Memory B cell (primary cell): ENCODE measurements at regions not wholly inside any gene's neighbourhood (a gene's known extent, or its start where the extent isn't known, plus 50 kb on each side); places are given as distances from the start of the nearest gene placed in this dataset.
"Not testable (repeated sequence)": the region's sequence is repeated elsewhere in the genome, so short reads cannot be mapped to it uniquely, and the experiment has no call there.

ENCODE experiments used
- ATAC-seq: fragments of 150-1000 bp; cut with Tn5 transposase; 2 replicates; pipeline ENCODE4 v1.10.0; 2021; ENCODE audit warnings: low read depth, mild to moderate bottlenecking, moderate library complexity
- DNase-seq, 2 donors: peaks; one replicate each; pipeline ENCODE4 v3.0.0; 2022; ENCODE audit warnings: low spot score in 2 of 2
- H3K27ac Mint-ChIP-seq: one replicate; pipeline ENCODE4 v1.8.0; 2022; ENCODE audit warnings: mild to moderate bottlenecking, moderate library complexity, mixed read lengths
- H3K27me3 Mint-ChIP-seq: one replicate; pipeline ENCODE4 v1.8.0; 2022; ENCODE audit warnings: mixed read lengths
- H3K36me3 Mint-ChIP-seq: one replicate; pipeline ENCODE4 v1.8.0; 2022; ENCODE audit warnings: mild to moderate bottlenecking, mixed read lengths
- H3K4me1 Mint-ChIP-seq: one replicate; pipeline ENCODE4 v1.8.0; 2022; ENCODE audit warnings: mixed read lengths
- H3K4me3 Mint-ChIP-seq: one replicate; pipeline ENCODE4 v1.8.0; 2022; ENCODE audit warnings: mild to moderate bottlenecking, moderate library complexity, mixed read lengths
- H3K9me3 Mint-ChIP-seq: one replicate; pipeline ENCODE4 v1.8.0; 2022; ENCODE audit warnings: mixed read lengths

- Mint-ChIP-seq H3K27me3 (no peaks in the 10 kb centered on the region), H3K4me1 (no peaks in the 10 kb centered on the region), H3K27ac (no peak overlapping the region), H3K36me3 (no peaks in the 10 kb centered on the region), H3K9me3 (peaks cover 14% of the 10 kb centered on the region), H3K4me3 (no peak overlapping the region)
- no peak for DNase-seq
- ATAC-seq, result no peak
These were observed 1328.7 kb upstream of the NXPH2 start for GRCh38 chr2:140108706-140109475.

GRCh38 chr2:140091926-140092325, 1311.7 kb upstream of the NXPH2 start:
- H3K27me3 Mint-ChIP-seq, result no peaks in the 10 kb centered on the region

DNA sequence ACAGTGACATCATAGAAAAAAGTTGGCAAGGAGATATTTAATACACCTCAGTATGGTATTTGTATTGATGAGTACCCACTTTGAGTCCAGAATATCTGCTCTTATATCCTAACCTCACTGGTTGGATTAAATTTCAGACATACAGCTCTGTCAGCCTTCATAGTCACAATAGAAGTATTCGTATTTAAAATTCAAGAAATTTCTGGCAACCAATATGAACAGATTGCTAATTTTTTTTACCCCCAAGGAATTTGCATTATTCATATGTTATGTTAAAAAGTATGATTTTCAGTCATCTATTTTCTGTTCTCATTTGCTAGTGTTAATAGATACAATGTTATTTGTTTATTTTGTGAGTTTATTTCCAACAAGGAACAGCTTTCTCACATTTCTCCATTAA, 1306.8 kb upstream of the NXPH2 start:
- H3K36me3 Mint-ChIP-seq, result no peaks in the 10 kb centered on the region
- DNase-seq (no peak), ATAC-seq (no peak)
- no peaks in the 10 kb centered on the region for H3K27me3 Mint-ChIP-seq
- no peaks in the 10 kb centered on the region for H3K4me1 Mint-ChIP-seq
- peaks cover 1% of the 10 kb centered on the region for H3K9me3 Mint-ChIP-seq
- no peak overlapping the region for H3K27ac Mint-ChIP-seq
- H3K4me3 Mint-ChIP-seq, result no peak overlapping the region

More at GRCh38 chr2:140091926-140092325, 1311.7 kb upstream of the NXPH2 start:
- Mint-ChIP-seq H3K9me3 (peaks cover 4% of the 10 kb centered on the region), H3K36me3 (no peaks in the 10 kb centered on the region), H3K4me3 (no peak overlapping the region), H3K4me1 (no peaks in the 10 kb centered on the region), H3K27ac (no peak overlapping the region)
- ATAC-seq (no peak), DNase-seq (no peak)

DNA sequence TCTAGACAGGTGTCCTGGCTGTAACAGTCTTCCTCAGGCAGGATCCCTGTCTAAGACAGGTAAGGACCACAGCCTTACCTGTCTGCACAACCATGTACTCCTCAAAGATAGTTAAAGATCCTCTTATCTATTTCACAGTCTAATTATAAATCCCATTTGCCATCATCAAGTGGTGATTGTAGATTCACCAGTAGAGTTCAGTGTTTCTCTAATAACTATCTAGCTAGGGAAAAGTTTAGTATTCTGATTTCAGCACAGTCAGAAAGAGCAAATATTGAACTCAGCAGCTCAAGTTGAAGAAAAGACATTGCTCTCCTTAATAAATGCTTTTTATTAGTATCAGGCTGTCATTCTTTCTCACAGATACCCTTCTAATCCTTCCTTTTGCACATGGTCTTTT, 1305.5 kb upstream of the NXPH2 start:
- peaks cover 1% of the 10 kb centered on the region for H3K9me3 Mint-ChIP-seq
- no peaks in the 10 kb centered on the region for H3K36me3 Mint-ChIP-seq
- no peak overlapping the region for H3K4me3 Mint-ChIP-seq
- no peak for ATAC-seq
- no peak for DNase-seq
- no peak overlapping the region for H3K27ac Mint-ChIP-seq
- no peaks in the 10 kb centered on the region for H3K4me1 Mint-ChIP-seq
- no peaks in the 10 kb centered on the region for H3K27me3 Mint-ChIP-seq

GRCh38 chr2:140079038-140079437, 1298.8 kb upstream of the NXPH2 start:
- DNase-seq, result no peak
- H3K4me3 Mint-ChIP-seq, result no peak overlapping the region
- no peak overlapping the region for H3K27ac Mint-ChIP-seq
- no peak for ATAC-seq
- H3K4me1 Mint-ChIP-seq, result no peaks in the 10 kb centered on the region
- H3K36me3 Mint-ChIP-seq, result no peaks in the 10 kb centered on the region
- peaks cover 7% of the 10 kb centered on the region for H3K9me3 Mint-ChIP-seq
- H3K27me3 Mint-ChIP-seq, result no peaks in the 10 kb centered on the region

- ATAC-seq (no peak), DNase-seq (no peak)
- no peak overlapping the region for H3K27ac Mint-ChIP-seq
- no peak overlapping the region for H3K4me3 Mint-ChIP-seq
- no peaks in the 10 kb centered on the region for H3K36me3 Mint-ChIP-seq
- no peaks in the 10 kb centered on the region for H3K4me1 Mint-ChIP-seq
- peaks cover 9% of the 10 kb centered on the region for H3K9me3 Mint-ChIP-seq
- H3K27me3 Mint-ChIP-seq, result no peaks in the 10 kb centered on the region
These were observed 1296.0 kb upstream of the NXPH2 start for GRCh38 chr2:140076164-140076563.

DNA sequence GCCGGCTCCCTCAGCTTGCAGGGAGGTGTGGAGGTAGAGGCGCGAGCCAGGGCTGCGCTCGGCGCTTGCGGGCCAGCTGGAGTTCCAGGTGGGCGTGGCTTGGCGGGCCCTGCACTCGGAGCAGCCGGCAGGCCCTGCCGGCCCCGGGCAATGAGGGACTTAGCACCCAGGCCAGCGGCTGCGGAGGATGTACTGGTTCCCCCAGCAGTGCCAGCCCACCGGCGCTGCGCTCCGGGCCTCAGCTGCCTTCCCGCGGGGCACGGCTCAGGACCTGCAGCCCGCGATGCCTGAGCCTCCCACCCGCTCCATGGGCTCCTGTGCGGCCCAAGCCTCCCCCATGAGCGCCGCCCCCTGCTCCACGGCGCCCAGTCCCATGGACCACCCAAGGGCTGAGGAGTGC, 1293.6 kb upstream of the NXPH2 start:
- H3K4me3 Mint-ChIP-seq, H3K27me3 Mint-ChIP-seq, ATAC-seq, DNase-seq, H3K27ac Mint-ChIP-seq, H3K4me1 Mint-ChIP-seq, H3K36me3 Mint-ChIP-seq: not testable (repeated sequence)
- H3K9me3 Mint-ChIP-seq, result peaks cover 11% of the 10 kb centered on the region

GRCh38 chr2:140067661-140068060, 1287.5 kb upstream of the NXPH2 start:
- no peak for DNase-seq
- no peaks in the 10 kb centered on the region for H3K4me1 Mint-ChIP-seq
- no peak overlapping the region for H3K4me3 Mint-ChIP-seq
- ATAC-seq, result no peak
- no peak overlapping the region for H3K27ac Mint-ChIP-seq
- H3K9me3 Mint-ChIP-seq, result peaks cover 7% of the 10 kb centered on the region
- H3K27me3 Mint-ChIP-seq, result no peaks in the 10 kb centered on the region
- H3K36me3 Mint-ChIP-seq, result no peaks in the 10 kb centered on the region

DNA sequence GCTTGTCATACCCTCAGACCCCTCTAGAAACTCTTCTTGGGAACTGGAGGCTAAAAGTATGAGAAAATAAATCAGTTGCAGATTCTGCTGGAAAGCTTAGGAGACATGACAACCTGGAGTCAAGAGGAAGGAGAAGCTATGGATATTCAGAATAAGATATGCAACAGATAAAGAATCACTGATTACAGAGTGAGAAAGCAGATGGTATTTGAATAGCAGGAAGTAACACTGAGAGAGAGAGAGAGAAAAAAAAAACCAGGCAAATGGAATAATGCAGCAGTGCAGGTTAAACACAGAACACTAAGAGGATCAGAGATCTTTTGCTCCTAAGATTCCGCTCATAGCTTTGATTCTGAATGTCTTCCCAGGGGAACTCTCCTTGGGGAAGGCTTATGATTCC, 1284.1 kb upstream of the NXPH2 start:
- no peaks in the 10 kb centered on the region for H3K4me1 Mint-ChIP-seq
- no peak overlapping the region for H3K27ac Mint-ChIP-seq

GRCh38 chr2:140063356-140063755, 1283.2 kb upstream of the NXPH2 start:
- no peak for ATAC-seq
- Mint-ChIP-seq H3K4me1 (no peaks in the 10 kb centered on the region), H3K9me3 (peaks cover 9% of the 10 kb centered on the region), H3K27me3 (no peaks in the 10 kb centered on the region), H3K36me3 (no peaks in the 10 kb centered on the region), H3K27ac (no peak overlapping the region), H3K4me3 (no peak overlapping the region)
- DNase-seq, result no peak

More for the DNA sequence above, 1284.1 kb upstream of the NXPH2 start:
- Mint-ChIP-seq H3K4me3 (no peak overlapping the region), H3K36me3 (no peaks in the 10 kb centered on the region), H3K9me3 (peaks cover 7% of the 10 kb centered on the region), H3K27me3 (no peaks in the 10 kb centered on the region)
- ATAC-seq (no peak), DNase-seq (no peak)

- Mint-ChIP-seq H3K27me3 (no peaks in the 10 kb centered on the region), H3K27ac (no peak overlapping the region), H3K4me3 (no peak overlapping the region), H3K36me3 (no peaks in the 10 kb centered on the region), H3K9me3 (peaks cover 11% of the 10 kb centered on the region), H3K4me1 (no peaks in the 10 kb centered on the region)
- no peak for ATAC-seq
- no peak for DNase-seq
These were observed 1281.0 kb upstream of the NXPH2 start for GRCh38 chr2:140061240-140061639.

- Mint-ChIP-seq H3K4me1 (no peaks in the 10 kb centered on the region), H3K4me3 (no peak overlapping the region), H3K9me3 (peaks cover 8% of the 10 kb centered on the region), H3K27me3 (no peaks in the 10 kb centered on the region), H3K27ac (no peak overlapping the region), H3K36me3 (no peaks in the 10 kb centered on the region)
- DNase-seq (no peak), ATAC-seq (no peak)
These were observed 1277.7 kb upstream of the NXPH2 start for GRCh38 chr2:140057928-140058327.

GRCh38 chr2:140041811-140042210, 1261.6 kb upstream of the NXPH2 start:
- Mint-ChIP-seq H3K27me3 (no peaks in the 10 kb centered on the region), H3K4me1 (no peaks in the 10 kb centered on the region), H3K27ac (no peak overlapping the region), H3K4me3 (no peak overlapping the region), H3K36me3 (no peaks in the 10 kb centered on the region), H3K9me3 (peaks cover 11% of the 10 kb centered on the region)
- DNase-seq (no peak), ATAC-seq (no peak)

GRCh38 chr2:140041239-140041638, 1261.0 kb upstream of the NXPH2 start:
- no peaks in the 10 kb centered on the region for H3K4me1 Mint-ChIP-seq
- no peaks in the 10 kb centered on the region for H3K27me3 Mint-ChIP-seq
- H3K4me3 Mint-ChIP-seq, result no peak overlapping the region
- no peak for DNase-seq
- ATAC-seq, result no peak
- H3K27ac Mint-ChIP-seq, result no peak overlapping the region
- no peaks in the 10 kb centered on the region for H3K36me3 Mint-ChIP-seq
- peaks cover 11% of the 10 kb centered on the region for H3K9me3 Mint-ChIP-seq

DNA sequence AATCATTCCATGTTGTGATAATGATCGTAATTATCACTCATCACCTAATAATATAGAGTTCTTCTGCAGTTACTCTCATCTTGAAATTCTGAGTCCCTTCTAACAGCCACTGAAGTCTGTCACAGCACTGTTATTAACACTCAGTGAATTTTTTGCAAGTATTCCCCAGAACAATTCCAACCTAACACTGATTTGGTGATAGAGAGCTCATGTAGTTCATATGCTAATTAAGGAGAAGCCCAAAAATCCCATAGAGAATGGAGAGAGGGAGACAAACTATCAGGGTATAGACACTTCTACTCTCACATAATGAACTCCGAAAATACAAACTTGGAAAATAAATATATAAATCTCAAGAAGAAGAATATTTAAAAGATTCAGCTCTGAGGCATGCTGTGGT, 1253.4 kb upstream of the NXPH2 start:
- no peak overlapping the region for H3K27ac Mint-ChIP-seq
- H3K9me3 Mint-ChIP-seq, result peaks cover 7% of the 10 kb centered on the region
- H3K4me1 Mint-ChIP-seq, result no peaks in the 10 kb centered on the region
- ATAC-seq (no peak), DNase-seq (no peak)
- H3K4me3 Mint-ChIP-seq, result no peak overlapping the region
- no peaks in the 10 kb centered on the region for H3K27me3 Mint-ChIP-seq
- H3K36me3 Mint-ChIP-seq, result no peaks in the 10 kb centered on the region
